Kidney (tissue), 13 donors: ENCODE measurements at regions not wholly inside any gene's neighbourhood (a gene's known extent, or its start where the extent isn't known, plus 50 kb on each side); places are given as distances from the start of the nearest gene placed in this dataset.

Experiments used
- DNase-seq, 5 donors: peaks; one replicate each; pipeline ENCODE4 v3.0.0-alpha.2; 2013 to 2020
- FAIRE-seq: peaks from 2 replicates; lab custom pipeline; 2012; peaks lifted over from hg19 to GRCh38; lab: Jason Lieb, UNC
- H3K27ac ChIP-seq, 2 donors: one replicate each; pipeline ENCODE4 v1.7.0; 2013; ENCODE audit warnings: low read depth in 2 of 2, low read length in 2 of 2, inconsistent platforms in 1 of 2
- H3K27me3 ChIP-seq: one replicate; pipeline ENCODE4 v1.7.1; 2013; ENCODE audit warnings: low read length, inconsistent platforms; ENCODE audit not compliant: control insufficient read depth, insufficient read depth
- H3K36me3 ChIP-seq, 3 donors: one replicate each; pipeline versions ENCODE4 v1.7.0 to v1.7.1; 2013; ENCODE audit warnings: low read length in 3 of 3, control low read depth in 1 of 3, inconsistent platforms in 1 of 3; ENCODE audit not compliant: insufficient read depth in 3 of 3, control insufficient read depth in 2 of 3
- H3K4me1 ChIP-seq, 3 donors: one replicate each; pipeline versions ENCODE4 v1.7.0 to v1.7.1; 2013; ENCODE audit warnings: low read length in 3 of 3, inconsistent platforms in 1 of 3, low read depth in 1 of 3; ENCODE audit not compliant: control insufficient read depth in 2 of 3, insufficient read depth in 2 of 3
- H3K4me3 ChIP-seq, 3 donors: one replicate each; pipeline versions ENCODE4 v1.7.0 to v1.8.1; 2013; ENCODE audit warnings: low read length in 3 of 3, control low read depth in 1 of 3, inconsistent platforms in 1 of 3
- H3K9ac ChIP-seq, 3 donors: one replicate each; pipeline versions ENCODE4 v1.7.0 to v1.7.1; 2013; ENCODE audit warnings: low read length in 3 of 3, control low read depth in 1 of 3, inconsistent platforms in 1 of 3
- H3K9me3 ChIP-seq, 3 donors: one replicate each; pipeline versions ENCODE4 v1.7.0 to v1.7.1; 2013; ENCODE audit warnings: low read length in 3 of 3, control low read depth in 1 of 3, inconsistent platforms in 1 of 3; ENCODE audit not compliant: control insufficient read depth in 2 of 3, insufficient read depth in 1 of 3
- intact Hi-C: fragments of 100-400 bp; cut with DNase I; formaldehyde crosslinking; loops from one replicate; pipeline ENCODE4 v1.11.1; 2022
- TF ChIP-seq, protein P1 (sequence below): IDR thresholded peaks from 3 replicates; pipeline ENCODE4 v1.5.1; 2012; ENCODE audit warnings: mild to moderate bottlenecking, moderate library complexity, borderline replicate concordance; ENCODE audit not compliant: insufficient read depth; ENCODE audit errors: extremely low read depth
- donor health status: control.
- donor health status: control.
- donor health status: control.
- donor health status: control.
- donor health status: control.
- donor health status: DM: yes; HTN: yes; CAD: no.
- donor health status: Normal renal cell carcinoma (clear cell type).

DNA sequence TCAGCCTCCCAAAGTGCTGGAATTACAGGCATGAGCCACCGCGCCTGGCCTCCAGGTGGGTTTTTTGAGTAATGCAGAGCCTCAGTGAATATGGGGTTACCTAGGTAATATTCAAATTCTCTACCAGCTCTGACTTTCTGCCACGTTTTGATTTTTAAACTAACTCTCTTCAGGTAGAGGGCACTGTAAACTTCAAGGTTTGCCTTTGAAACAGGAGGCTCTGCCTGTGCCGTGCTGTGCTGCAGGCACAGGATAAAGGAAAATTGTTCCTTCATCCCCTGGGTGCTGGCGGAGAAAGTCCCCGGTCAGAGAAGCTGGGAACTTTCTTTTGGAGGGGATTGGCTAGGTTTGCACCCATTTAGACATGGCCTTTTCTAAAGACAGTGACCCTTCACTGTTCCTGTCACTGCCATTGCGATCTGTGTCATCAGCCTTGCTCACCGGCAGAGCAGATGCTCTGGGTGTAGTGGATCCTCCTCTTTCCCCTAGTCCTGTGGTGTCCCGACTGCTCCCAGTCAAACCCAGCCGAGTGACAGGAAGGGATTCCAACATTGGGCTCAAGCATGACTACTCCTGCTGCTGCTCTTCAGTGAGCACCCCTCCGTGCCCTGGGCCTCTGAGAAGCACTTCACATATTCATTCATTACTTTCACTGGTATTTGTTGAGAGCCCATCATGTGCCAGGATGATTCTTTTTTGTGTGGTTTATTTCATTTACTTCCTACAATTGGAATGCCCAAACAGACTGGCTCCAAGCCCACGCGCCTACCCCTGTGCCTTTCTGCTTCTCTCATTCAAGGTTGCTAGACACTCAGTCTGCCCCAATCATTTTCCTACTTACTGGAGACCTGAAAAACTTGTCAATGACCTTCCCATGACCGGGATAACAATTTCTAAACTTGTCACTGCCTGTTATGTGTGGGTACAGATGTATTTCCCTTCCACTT, 103.6 kb downstream of the TMEM30B start:
- intact Hi-C loops = no loop called here
- TF ChIP-seq, protein P1, sequence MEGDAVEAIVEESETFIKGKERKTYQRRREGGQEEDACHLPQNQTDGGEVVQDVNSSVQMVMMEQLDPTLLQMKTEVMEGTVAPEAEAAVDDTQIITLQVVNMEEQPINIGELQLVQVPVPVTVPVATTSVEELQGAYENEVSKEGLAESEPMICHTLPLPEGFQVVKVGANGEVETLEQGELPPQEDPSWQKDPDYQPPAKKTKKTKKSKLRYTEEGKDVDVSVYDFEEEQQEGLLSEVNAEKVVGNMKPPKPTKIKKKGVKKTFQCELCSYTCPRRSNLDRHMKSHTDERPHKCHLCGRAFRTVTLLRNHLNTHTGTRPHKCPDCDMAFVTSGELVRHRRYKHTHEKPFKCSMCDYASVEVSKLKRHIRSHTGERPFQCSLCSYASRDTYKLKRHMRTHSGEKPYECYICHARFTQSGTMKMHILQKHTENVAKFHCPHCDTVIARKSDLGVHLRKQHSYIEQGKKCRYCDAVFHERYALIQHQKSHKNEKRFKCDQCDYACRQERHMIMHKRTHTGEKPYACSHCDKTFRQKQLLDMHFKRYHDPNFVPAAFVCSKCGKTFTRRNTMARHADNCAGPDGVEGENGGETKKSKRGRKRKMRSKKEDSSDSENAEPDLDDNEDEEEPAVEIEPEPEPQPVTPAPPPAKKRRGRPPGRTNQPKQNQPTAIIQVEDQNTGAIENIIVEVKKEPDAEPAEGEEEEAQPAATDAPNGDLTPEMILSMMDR = no peak
- no peaks in the 10 kb centered on the region for H3K36me3 ChIP-seq
- DNase-seq = no peak
- no peak for FAIRE-seq
- H3K4me3 ChIP-seq = no peak overlapping the region
- no peaks in the 10 kb centered on the region for H3K27me3 ChIP-seq
- no peak overlapping the region for H3K27ac ChIP-seq
- no peaks in the 10 kb centered on the region for H3K9me3 ChIP-seq
- no peaks in the 10 kb centered on the region for H3K4me1 ChIP-seq
- no peak overlapping the region for H3K9ac ChIP-seq

DNA sequence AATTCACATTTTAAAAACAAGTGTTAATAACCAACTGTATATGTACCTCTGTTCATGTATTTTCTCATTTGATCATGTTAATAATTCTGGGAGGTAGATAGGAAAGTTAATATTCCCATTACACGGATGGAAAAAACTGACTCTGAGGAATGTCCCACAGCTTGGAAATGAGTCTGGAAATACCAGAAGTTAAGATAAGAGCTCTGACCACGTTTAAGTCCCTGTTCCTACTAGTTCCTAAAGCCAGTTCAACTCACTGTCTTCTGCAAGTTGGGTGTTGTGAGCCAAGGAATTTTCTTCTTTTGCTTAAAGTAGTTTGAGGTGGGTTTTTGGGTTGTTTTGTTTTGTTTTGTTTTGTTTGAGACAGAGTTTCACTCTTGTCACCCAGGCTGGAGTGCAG, 104.5 kb downstream of the TMEM30B start:
- FAIRE-seq (no peak), DNase-seq (no peak)
- no peaks in the 10 kb centered on the region for H3K36me3 ChIP-seq
- H3K4me3 ChIP-seq = no peak overlapping the region
- H3K9ac ChIP-seq = no peak overlapping the region
- H3K27me3 ChIP-seq = no peaks in the 10 kb centered on the region
- H3K9me3 ChIP-seq = no peaks in the 10 kb centered on the region
- H3K27ac ChIP-seq = no peak overlapping the region
- no peaks in the 10 kb centered on the region for H3K4me1 ChIP-seq
- TF ChIP-seq, protein P1 = no peak
- intact Hi-C loops = no loop called here

DNA sequence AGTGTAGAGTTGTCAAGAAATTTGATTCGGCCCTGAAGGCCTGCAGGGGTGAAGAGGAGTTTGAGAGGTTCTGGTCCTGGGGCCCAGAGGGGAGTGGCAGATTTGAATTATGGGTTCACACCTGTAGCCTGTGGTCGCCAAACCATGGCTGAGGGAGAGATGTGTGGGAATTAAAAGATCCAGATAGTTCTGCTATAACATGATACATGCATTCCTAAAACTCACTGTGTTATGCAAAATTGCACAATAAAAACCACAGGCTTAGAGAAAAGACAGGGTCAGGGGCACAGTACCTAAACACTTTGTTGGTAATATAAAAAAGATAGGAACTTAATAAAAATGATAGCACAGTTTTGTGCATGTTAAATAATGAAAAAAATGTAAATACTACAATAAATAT, 106.2 kb downstream of the TMEM30B start:
- Histone ChIP-seq H3K9ac (no peak overlapping the region), H3K4me3 (no peak overlapping the region), H3K9me3 (no peaks in the 10 kb centered on the region), H3K27me3 (no peaks in the 10 kb centered on the region), H3K27ac (no peak overlapping the region), H3K36me3 (no peaks in the 10 kb centered on the region), H3K4me1 (no peaks in the 10 kb centered on the region)
- TF ChIP-seq, protein P1 = no peak
- DNase-seq (no peak), FAIRE-seq (no peak)
- intact Hi-C loops = no loop called here
